Heart left ventricle (tissue), 13 donors: ENCODE measurements at regions not wholly inside any gene's neighbourhood (a gene's known extent, or its start where the extent isn't known, plus 50 kb on each side); places are given as distances from the start of the nearest gene placed in this dataset.

ENCODE experiments used
- POLR2A ChIP-seq, 2 donors: fragments of 450-650 bp; IDR thresholded peaks; one replicate each; pipeline ENCODE4 v1.6.1; 2017; ENCODE audit warnings: antibody characterized with exemption in 2 of 2, mild to moderate bottlenecking in 2 of 2, moderate library complexity in 2 of 2
- TF ChIP-seq, protein P1 (sequence below), 12 donors: fragments of 200-600 bp; sonication (generic) in 4 of 12; IDR thresholded peaks; one replicate each; pipeline versions ENCODE4 v1.5.0 to v1.8.0; 2018 to 2022; ENCODE audit warnings: antibody characterized with exemption in 12 of 12, mild to moderate bottlenecking in 5 of 12
- donor health status: ischemic (EF 13 %, LVEDD 7.1; RV severe dilation, severe dysfunction).
- donor health status: DM: no; HTN: yes; CAD: no.
- donor health status: DM: no; HTN: no; CAD: no.
- donor health status: ischemic (EF 25% LVEDD 6.9; RV normal size, moderate dysfunction).
- donor health status: ischemic (EF 25% LVEDD 5.7; RV mildly dilated, moderate dysfunction).
- donor health status: ischemic (EF 35%, LVEDD 5.7; RV mildly dilated, moderate dysfunction).
- donor health status: nonischemic (EF 11% LVEDD 7.7; RV severe dilation, severe dysfunction).
- donor health status: DM: yes; HTN: yes; CAD: no.
- donor health status: PGD.
- donor health status: ischemic (EF 29% LVEDD 5.4; RV normal size, mild dysfunction).
- donor health status: nonischemic (EF 23%, LVEDD 6.1; RV moderate dilation, normal function).

DNA sequence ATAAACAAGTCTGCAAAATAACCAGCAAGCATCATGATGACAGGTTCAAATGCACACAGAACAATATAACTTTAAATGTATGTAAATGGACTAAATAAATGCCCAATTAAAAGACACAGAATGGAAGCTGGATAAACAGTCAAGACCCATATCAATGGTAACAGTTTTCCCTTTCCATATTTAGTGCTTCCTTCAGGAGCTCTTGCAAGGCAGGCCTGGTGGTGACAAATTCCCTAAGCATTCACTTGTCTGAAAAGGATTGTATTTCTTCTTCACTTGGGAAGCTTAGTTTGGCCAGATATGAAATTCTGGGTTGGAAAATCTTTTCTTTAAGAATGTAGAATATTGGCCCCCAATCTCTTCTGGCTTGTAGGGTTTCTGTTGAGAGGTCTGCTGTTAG, 120.2 kb upstream of the RASA1 start:
- TF ChIP-seq, protein P1, sequence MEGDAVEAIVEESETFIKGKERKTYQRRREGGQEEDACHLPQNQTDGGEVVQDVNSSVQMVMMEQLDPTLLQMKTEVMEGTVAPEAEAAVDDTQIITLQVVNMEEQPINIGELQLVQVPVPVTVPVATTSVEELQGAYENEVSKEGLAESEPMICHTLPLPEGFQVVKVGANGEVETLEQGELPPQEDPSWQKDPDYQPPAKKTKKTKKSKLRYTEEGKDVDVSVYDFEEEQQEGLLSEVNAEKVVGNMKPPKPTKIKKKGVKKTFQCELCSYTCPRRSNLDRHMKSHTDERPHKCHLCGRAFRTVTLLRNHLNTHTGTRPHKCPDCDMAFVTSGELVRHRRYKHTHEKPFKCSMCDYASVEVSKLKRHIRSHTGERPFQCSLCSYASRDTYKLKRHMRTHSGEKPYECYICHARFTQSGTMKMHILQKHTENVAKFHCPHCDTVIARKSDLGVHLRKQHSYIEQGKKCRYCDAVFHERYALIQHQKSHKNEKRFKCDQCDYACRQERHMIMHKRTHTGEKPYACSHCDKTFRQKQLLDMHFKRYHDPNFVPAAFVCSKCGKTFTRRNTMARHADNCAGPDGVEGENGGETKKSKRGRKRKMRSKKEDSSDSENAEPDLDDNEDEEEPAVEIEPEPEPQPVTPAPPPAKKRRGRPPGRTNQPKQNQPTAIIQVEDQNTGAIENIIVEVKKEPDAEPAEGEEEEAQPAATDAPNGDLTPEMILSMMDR (IDR thresholded peaks at IDR 0.05), result no peak
- TF ChIP-seq POLR2A (IDR thresholded peaks at IDR 0.05), result no peak
